SK-N-SH (cell line): ENCODE measurements at regions not wholly inside any gene's neighbourhood (a gene's known extent, or its start where the extent isn't known, plus 50 kb on each side); places are given as distances from the start of the nearest gene placed in this dataset.
"Not testable (repeated sequence)": the region's sequence is repeated elsewhere in the genome, so short reads cannot be mapped to it uniquely, and the experiment has no call there.

Experiments
- RCOR1 ChIP-seq: fragments of 150-350 bp; IDR thresholded peaks from 2 replicates; pipeline ENCODE4 v1.6.1; 2017; ENCODE audit warnings: antibody characterized with exemption, low read length
- ZBTB33 ChIP-seq: IDR thresholded peaks from 2 replicates; pipeline ENCODE4 v1.4.0; 2012; ENCODE audit warnings: low read depth, borderline replicate concordance

DNA sequence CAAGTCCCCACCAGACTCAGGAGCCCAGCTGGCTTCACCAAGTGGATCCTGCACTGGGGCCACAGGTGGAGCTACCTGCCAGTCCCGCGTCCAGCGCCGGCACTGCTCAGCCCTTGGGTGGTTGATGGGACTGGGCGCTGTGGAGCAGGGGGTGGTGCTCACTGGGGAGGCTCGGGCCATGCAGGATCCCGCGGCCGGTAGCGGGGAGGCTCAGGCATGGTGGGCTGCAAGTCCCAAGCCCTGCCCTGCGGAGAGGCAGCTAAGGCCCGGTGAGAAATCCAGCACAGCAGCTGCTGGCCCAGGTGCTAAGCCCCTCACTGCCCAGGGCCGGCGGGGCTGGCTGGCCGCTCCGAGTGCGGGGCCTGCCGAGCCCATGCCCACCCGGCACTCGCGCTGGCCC, 143.1 kb upstream of the ALDH3B2 start:
- not testable (repeated sequence) for TF ChIP-seq ZBTB33, RCOR1
